ENCODE measurements at regions not wholly inside any gene's neighbourhood (a gene's known extent, or its start where the extent isn't known, plus 50 kb on each side); places are given as distances from the start of the nearest gene placed in this dataset.

GRCh38 chr16:66137853-66138252, 228.6 kb upstream of the CDH5 start:
- no peak for DNase-seq (ENCODE audit: low read depth)

GRCh38 chr16:66136841-66137240, 229.7 kb upstream of the CDH5 start:
- DNase-seq (ENCODE audit: low read depth): no peak

DNA sequence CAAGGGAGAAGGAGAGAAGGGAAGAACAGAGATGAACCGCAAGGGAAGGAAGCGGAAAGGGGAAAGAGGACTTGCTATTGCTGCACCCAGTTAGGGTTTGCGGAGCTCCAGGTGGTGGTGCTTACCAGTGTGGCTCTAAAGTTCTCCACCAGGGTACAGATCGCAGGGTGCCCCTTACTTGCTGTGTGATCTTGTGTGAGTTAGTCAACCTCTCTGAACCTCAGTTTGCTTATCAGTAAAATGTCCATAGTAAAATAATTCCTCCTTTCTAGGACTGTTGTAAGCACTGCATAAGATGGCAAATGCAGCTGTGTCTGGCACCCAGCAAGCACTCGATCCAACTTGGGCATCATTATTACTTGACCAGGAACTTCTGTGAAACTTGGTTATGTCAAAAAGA, 230.7 kb upstream of the CDH5 start:
- no peak for DNase-seq (ENCODE audit: low read depth)

- DNase-seq (ENCODE audit: low read depth): no peak
These were observed 231.1 kb upstream of the CDH5 start for GRCh38 chr16:66135421-66135831.

GRCh38 chr16:66134875-66135274, 231.6 kb upstream of the CDH5 start:
- DNase-seq (ENCODE audit: low read depth): no peak

- DNase-seq (ENCODE audit: low read depth): no peak
These were observed 232.7 kb upstream of the CDH5 start for GRCh38 chr16:66133643-66134338.

DNA sequence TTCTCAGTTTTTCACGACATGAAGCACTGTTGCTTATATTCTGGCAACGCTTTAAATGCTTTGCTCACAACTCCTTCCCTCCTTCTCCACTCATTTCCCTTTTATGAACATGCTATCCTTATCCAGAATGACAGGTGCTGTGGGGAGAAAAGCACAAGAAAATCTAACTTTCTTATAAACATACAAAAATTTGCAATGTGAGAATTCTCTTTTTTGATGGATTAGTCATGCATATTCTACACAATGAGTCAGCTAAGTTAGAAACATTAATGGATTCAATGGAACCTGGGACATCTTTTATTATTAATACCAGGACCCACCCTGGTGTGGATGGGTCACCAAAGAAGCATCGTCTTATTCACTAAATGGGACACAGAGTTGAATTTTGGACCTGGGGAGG, 234.6 kb upstream of the CDH5 start:
- peak; percentile 56 for DNase-seq (ENCODE audit: low read depth)

GRCh38 chr16:66131156-66131807, 235.2 kb upstream of the CDH5 start:
- peak; percentile 75 for DNase-seq (ENCODE audit: low read depth)

DNA sequence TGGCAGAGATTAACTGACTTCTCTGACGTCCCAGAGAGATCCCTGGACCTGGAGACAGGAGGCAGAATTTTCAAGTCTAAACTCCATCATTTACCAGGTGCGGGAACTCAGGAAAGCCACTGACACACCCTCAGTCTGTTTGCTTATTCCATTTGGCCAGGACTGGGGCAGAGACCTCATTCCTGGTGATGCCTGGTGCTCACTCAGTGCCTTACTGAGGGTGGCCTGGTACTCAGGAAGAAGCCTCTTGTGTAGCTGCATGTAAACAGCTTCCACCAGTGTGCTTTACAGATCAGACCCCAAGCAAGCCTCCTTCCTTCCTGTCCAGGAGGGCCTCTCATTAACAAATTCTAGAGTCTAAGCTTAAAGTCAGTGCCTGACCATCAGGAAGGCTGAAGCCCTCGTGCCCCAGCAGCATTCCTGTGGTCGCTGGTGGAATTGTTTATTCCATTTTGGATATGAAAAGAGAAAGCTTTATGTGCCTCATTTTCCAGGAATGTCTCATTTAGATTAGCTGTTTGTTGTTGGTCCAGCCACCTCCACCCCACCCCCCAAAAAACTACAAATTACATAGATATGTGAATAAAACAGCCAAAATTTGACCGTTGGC, 236.1 kb upstream of the CDH5 start:
- DNase-seq (ENCODE audit: low read depth): peak; percentile 74

GRCh38 chr16:66129196-66129595, 237.3 kb upstream of the CDH5 start:
- no peak for DNase-seq (ENCODE audit: low read depth)

DNA sequence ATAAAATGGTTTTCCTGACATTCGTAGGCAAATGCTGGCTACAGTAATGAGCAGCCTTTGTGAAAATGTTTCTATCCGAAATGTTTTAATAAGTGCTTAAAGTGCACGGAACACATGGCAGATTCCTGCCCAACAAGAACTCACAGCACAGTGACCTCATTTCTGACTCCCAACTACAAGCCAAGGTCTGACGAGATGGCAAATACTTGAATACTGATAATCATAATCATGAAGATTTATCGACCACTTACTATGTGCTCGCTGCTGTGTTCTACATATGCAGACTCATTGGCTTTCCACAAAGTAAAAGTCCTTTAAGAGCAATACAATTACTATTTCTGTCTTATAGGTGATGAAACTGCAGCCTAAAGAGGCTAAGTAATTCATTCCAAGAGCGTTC, 238.1 kb upstream of the CDH5 start:
- DNase-seq (ENCODE audit: low read depth): no peak

GRCh38 chr16:66127459-66128370, 238.8 kb upstream of the CDH5 start:
- DNase-seq (ENCODE audit: low read depth): no peak

DNA sequence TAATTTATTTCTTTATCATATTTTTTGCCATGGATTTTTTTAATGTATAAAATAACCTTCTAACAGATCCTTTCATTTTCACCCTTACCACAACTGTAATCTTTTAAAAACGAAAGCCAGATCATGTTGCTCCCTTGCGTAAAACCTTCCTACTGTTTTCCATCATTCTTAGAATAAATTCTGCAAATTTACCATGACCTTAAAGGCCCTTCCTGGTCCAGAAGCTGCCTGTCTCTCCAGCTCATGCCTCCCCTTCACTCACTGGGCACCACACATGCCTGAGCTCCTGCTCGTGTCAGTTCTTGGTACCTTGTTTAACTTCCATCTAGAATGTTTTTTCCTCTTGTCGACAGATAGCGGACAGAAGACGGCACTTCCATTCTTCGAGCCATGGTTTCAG, 245.0 kb upstream of the CDH5 start:
- no peak for DNase-seq (ENCODE audit: low read depth)

GRCh38 chr16:66120656-66121055, 245.8 kb upstream of the CDH5 start:
- no peak for DNase-seq (ENCODE audit: low read depth)

DNA sequence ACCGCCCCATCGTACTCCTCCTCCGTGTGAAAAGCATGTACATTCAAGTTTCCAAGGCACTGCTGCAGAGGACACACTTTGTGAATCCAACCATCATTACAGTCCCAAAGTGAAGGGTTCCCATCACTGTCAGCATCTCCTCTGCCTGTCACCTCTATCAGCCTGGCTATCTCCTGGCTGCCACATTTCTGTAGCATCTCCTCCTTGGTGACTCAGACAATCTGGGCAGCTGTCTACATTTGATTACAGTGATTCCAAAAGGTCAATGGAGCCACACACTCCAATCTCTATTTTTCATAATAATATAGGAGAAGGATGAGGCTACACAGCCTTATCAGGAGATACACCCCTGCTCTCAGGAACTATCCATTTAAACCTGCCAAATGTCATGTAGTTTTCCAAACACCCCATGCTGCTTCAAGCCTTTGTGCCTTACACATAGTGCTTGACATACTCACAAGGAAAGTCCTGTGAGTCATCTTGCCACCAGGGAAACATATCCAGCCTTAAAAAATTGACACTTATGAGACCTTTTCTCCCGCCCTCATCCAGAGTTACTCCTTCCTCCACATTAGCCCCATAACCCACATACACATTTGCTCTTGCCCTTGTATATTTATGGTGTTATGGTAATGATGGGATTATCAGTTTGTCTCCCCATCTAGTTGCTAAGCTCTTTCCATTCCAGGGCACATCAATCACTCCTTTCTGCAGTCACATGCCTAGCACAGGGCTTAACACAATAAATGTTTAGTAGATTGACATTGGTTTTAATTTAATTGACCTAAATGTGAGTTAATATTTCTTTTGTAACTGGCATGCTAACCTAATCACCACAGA, 250.1 kb upstream of the CDH5 start:
- peak; percentile 34 for DNase-seq (ENCODE audit: low read depth)

DNA sequence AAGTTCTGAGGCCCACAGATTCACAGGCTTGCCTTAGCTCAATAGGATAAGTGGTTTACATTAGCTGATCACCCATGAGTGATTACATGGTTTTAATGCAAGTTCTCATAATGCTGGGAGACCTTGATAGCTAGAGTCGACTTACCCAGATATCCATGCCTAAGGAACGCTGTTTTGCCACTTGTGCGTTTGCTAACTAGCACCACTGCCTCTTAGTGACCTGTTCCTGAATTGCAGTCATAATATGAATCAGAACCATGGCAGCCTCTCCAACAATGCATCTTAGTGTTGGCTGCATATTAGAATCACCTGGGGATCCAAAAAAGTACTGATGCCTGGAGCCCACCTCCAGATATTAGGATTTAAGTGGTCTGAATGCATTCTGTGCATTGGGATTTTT, 251.1 kb upstream of the CDH5 start:
- no peak for DNase-seq (ENCODE audit: low read depth)

DNA sequence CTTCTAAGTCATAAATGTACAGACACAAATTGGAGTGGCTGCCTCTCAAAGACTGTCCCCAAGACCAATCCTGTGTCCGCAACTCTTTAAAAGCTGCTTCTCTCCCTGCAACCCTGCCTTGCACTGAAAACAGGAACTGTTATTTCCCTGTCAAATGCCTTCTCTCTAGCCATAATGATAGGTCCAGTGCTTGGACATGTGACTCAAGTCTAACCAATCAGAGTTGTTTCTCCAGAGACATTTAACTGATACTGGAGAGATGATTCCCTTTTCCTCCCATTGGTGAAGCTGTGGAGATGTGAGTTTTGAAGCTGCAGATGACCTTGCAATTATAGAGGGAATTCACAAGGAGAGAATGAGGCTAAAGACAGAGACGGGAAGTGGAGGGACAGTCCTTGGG, 253.3 kb upstream of the CDH5 start:
- no peak for DNase-seq (ENCODE audit: low read depth)

DNA sequence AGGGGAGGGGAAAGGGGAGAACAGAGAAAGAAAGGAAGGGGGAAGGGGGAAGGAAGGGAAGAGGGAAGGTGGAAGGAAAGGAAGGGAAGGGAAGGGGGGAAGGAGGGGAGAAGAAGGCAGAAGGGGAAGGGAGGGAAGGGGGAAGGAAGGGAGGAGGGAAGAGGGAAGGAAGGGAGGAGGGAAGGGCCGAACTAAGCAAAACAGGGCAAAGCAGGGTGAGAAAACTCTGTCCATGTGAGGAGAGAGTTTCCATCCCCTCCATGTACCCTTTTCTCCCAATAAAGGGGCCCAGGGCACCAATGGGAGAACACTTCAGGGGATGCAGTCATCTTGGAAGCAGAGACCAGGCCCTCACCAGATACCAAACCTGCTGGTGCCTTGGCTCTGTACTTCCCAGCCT, 256.8 kb upstream of the CDH5 start:
- no peak for DNase-seq (ENCODE audit: low read depth)

DNA sequence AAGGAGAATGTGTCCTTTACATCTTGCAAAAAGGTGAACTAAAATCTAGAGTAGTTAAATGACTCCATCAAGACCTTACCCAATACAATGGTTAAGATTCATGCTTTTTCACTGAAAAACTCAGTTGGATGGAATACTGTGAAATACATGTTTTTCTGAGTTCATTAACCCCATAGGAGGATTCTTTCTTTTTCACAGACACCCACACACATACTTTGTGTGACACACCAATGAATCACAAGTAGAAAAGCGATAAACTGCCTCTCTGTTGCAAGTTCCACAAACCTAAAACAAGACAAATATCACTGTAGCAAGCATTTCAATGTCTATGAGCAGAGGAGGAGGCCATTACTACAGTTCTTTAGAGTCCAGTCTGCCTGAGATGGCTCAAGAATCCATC, 258.8 kb upstream of the CDH5 start:
- peak; percentile 36 for DNase-seq (ENCODE audit: low read depth)

GRCh38 chr16:66103211-66103610, 263.3 kb upstream of the CDH5 start:
- DNase-seq (ENCODE audit: low read depth): no peak

DNA sequence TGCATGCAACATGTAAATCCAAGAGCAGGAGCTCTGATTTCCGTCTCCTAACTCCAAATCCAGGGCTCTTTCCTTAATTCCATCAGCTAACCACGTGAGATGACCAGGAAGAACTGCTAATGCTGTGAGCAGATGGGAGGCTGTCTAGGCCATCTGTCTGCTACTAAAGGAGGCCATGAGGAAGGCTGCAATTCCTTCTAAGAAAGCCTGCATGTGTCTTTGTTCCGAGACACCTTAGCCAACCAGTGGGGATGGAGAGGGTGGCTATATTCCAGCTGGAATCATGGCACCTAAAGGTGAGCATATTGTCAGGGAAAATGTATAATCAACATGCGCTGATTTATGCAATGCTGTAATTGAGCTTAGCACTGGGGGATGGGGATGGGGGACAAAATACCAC, 267.2 kb upstream of the CDH5 start:
- no peak for DNase-seq (ENCODE audit: low read depth)

GRCh38 chr16:66097751-66098150, 268.7 kb upstream of the CDH5 start:
- no peak for DNase-seq (ENCODE audit: low read depth)
